ENCODE measurements at regions not wholly inside any gene's neighbourhood (a gene's known extent, or its start where the extent isn't known, plus 50 kb on each side); places are given as distances from the start of the nearest gene placed in this dataset.
A peak's percentile ranks its signal among the peaks of the same experiment; 100 is the strongest.

DNA sequence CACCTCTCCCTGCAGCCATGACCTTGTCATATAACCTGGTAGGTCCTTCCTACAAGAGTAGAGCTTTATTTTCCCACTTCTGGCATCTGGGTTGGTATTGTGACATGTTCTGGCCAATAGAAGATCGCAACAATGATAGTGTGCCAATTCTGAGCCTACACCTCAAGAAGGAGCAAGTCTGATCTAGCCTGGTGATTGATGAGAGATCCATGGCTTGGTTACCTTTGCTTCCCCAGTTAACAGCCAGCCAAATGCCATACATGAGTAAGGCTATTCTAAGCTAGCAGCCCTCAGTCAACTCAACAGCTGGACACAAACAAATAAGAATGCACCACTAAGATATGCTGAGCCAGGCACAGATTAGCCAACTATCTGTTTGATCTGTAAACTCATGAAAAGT lies 226.7 kb downstream of the LMO4 start (continued):
- TF ChIP-seq, protein P1, sequence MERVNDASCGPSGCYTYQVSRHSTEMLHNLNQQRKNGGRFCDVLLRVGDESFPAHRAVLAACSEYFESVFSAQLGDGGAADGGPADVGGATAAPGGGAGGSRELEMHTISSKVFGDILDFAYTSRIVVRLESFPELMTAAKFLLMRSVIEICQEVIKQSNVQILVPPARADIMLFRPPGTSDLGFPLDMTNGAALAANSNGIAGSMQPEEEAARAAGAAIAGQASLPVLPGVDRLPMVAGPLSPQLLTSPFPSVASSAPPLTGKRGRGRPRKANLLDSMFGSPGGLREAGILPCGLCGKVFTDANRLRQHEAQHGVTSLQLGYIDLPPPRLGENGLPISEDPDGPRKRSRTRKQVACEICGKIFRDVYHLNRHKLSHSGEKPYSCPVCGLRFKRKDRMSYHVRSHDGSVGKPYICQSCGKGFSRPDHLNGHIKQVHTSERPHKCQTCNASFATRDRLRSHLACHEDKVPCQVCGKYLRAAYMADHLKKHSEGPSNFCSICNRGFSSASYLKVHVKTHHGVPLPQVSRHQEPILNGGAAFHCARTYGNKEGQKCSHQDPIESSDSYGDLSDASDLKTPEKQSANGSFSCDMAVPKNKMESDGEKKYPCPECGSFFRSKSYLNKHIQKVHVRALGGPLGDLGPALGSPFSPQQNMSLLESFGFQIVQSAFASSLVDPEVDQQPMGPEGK (CRISPR knock-in tag; IDR thresholded peaks at IDR 0.05; ENCODE audit: borderline replicate concordance): no peak
- TF ChIP-seq ZC3H10 (CRISPR knock-in tag; IDR thresholded peaks at IDR 0.05) (no peak), SNAI2 (CRISPR knock-in tag; IDR thresholded peaks at IDR 0.05) (no peak), TOX (CRISPR knock-in tag; IDR thresholded peaks at IDR 0.05; ENCODE audit: borderline replicate concordance) (no peak)

DNA sequence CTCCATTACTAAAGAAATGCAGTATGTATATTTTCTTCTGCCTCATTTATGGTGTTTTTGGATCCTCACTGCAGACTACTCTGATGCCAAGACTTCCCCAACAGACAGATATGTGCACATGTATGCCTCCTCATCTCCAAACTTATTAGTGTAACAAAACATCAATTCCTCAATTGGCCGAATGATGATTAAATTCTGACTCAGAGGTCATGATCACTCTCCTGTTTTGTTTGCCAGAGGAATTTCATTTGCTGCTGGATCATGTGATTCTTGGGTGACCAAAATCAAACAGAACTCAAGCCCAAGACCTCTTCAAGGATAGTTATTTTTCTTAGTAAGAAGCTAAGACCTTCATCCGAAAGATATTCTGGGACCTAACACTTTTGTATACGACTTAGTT lies 227.6 kb downstream of the LMO4 start:
- ATAC-seq: no peak
- TF ChIP-seq TOX (CRISPR knock-in tag; IDR thresholded peaks at IDR 0.05; ENCODE audit: borderline replicate concordance) (no peak), ZFP30 (CRISPR knock-in tag; IDR thresholded peaks at IDR 0.05) (no peak), CSDC2 (CRISPR knock-in tag; IDR thresholded peaks at IDR 0.05) (no peak), GLIS3 (CRISPR knock-in tag; IDR thresholded peaks at IDR 0.05) (no peak), ISL1 (CRISPR knock-in tag; IDR thresholded peaks at IDR 0.05) (no peak), ZNF70 (CRISPR knock-in tag; IDR thresholded peaks at IDR 0.05) (no peak), ESRRG (CRISPR knock-in tag; IDR thresholded peaks at IDR 0.05) (no peak), RARB (CRISPR knock-in tag; IDR thresholded peaks at IDR 0.05) (no peak)
- TF ChIP-seq, protein P2, sequence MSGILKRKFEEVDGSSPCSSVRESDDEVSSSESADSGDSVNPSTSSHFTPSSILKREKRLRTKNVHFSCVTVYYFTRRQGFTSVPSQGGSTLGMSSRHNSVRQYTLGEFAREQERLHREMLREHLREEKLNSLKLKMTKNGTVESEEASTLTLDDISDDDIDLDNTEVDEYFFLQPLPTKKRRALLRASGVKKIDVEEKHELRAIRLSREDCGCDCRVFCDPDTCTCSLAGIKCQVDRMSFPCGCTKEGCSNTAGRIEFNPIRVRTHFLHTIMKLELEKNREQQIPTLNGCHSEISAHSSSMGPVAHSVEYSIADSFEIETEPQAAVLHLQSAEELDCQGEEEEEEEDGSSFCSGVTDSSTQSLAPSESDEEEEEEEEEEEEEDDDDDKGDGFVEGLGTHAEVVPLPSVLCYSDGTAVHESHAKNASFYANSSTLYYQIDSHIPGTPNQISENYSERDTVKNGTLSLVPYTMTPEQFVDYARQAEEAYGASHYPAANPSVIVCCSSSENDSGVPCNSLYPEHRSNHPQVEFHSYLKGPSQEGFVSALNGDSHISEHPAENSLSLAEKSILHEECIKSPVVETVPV (CRISPR knock-in tag; IDR thresholded peaks at IDR 0.05): no peak

DNA sequence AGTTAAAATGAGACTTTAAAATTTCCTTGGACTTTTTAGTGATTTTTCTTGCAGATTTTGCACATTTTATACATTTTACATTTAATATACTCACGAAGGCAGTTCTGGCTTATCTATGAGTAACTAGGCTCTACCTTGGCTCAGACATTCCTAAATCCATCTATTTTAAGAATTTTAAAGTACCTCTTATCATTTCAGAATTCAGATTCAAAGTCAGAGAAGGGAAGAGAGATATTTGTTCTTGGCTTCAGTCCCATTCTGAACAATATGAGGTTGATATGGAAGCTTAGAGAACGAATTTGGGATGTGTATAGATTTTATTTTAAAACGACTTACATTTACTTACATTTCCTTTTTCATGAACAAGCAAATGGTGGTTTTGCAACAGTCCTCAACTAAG lies 230.2 kb downstream of the LMO4 start:
- TF ChIP-seq ISL1 (CRISPR knock-in tag; IDR thresholded peaks at IDR 0.05) (no peak), CSDC2 (CRISPR knock-in tag; IDR thresholded peaks at IDR 0.05) (no peak), SNAI2 (CRISPR knock-in tag; IDR thresholded peaks at IDR 0.05) (no peak), RARB (CRISPR knock-in tag; IDR thresholded peaks at IDR 0.05) (no peak), BACH2 (CRISPR knock-in tag; IDR thresholded peaks at IDR 0.05; ENCODE audit: borderline replicate concordance) (no peak), ESRRG (CRISPR knock-in tag; IDR thresholded peaks at IDR 0.05) (no peak)
- TF ChIP-seq, protein P3, sequence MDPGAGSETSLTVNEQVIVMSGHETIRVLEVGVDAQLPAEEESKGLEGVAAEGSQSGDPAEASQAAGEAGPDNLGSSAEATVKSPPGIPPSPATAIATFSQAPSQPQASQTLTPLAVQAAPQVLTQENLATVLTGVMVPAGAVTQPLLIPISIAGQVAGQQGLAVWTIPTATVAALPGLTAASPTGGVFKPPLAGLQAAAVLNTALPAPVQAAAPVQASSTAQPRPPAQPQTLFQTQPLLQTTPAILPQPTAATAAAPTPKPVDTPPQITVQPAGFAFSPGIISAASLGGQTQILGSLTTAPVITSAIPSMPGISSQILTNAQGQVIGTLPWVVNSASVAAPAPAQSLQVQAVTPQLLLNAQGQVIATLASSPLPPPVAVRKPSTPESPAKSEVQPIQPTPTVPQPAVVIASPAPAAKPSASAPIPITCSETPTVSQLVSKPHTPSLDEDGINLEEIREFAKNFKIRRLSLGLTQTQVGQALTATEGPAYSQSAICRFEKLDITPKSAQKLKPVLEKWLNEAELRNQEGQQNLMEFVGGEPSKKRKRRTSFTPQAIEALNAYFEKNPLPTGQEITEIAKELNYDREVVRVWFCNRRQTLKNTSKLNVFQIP (CRISPR knock-in tag; IDR thresholded peaks at IDR 0.05; ENCODE audit: borderline replicate concordance, low read depth): no peak
- TF ChIP-seq, protein P2 (CRISPR knock-in tag; IDR thresholded peaks at IDR 0.05): no peak
- TF ChIP-seq, protein P4, sequence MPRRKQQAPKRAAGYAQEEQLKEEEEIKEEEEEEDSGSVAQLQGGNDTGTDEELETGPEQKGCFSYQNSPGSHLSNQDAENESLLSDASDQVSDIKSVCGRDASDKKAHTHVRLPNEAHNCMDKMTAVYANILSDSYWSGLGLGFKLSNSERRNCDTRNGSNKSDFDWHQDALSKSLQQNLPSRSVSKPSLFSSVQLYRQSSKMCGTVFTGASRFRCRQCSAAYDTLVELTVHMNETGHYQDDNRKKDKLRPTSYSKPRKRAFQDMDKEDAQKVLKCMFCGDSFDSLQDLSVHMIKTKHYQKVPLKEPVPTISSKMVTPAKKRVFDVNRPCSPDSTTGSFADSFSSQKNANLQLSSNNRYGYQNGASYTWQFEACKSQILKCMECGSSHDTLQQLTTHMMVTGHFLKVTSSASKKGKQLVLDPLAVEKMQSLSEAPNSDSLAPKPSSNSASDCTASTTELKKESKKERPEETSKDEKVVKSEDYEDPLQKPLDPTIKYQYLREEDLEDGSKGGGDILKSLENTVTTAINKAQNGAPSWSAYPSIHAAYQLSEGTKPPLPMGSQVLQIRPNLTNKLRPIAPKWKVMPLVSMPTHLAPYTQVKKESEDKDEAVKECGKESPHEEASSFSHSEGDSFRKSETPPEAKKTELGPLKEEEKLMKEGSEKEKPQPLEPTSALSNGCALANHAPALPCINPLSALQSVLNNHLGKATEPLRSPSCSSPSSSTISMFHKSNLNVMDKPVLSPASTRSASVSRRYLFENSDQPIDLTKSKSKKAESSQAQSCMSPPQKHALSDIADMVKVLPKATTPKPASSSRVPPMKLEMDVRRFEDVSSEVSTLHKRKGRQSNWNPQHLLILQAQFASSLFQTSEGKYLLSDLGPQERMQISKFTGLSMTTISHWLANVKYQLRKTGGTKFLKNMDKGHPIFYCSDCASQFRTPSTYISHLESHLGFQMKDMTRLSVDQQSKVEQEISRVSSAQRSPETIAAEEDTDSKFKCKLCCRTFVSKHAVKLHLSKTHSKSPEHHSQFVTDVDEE (CRISPR knock-in tag; IDR thresholded peaks at IDR 0.05): no peak
- no peak for ATAC-seq

DNA sequence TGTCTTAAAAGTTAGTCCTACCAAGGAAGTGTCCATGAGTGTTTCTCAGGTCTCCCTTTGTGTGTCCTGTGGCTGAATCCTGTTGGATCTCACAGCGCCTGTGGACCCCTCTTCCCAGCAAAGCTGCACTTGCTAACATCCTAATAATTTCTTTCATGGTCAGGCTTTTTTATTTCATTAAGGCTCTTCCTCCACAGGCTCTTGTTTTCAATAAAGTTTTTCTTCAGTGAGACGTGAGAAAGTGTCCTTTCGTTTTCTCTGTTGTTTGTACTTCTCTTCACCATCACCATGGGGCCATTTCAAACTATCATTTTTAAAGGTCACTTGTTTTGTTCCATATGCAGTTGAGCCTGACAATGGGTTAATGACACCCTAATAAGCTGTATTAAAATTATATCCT lies 231.5 kb downstream of the LMO4 start:
- ATAC-seq: no peak
- TF ChIP-seq ESRRG (CRISPR knock-in tag; IDR thresholded peaks at IDR 0.05) (no peak), TOX (CRISPR knock-in tag; IDR thresholded peaks at IDR 0.05; ENCODE audit: borderline replicate concordance) (no peak)

DNA sequence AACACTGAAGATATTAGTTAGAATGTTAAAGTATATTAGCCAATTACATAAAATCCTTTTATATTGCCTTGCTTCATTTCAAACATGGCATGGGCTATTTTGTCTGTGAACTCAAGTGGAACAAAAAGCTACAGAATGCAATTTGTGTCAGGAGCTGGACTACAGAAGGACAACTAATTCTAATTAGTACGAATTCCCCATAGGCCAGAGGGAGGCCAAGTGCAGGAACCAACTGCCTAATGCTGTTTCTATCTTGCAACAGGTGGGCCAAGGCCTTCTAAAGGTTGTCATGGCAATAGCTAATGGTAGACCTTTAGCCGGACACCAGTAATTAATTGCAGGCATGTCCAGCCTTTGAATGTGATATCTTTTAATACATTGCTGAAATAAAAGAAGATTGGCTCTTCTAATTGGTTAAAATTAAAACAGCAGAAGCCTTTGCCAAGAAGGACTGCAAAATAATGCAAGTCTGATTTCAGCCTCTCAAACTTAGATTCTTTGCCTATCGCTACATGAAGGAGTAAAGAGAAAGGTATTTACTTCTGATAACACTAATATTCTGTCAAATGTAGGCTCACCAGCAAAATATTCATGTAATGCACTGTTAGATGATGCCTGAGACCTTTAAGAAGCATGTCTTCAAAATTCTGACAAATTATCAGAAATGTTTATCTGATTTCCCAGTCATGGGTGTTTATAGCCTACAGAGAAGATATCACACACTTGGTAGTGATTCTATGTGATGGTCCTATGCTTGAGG lies 232.1 kb downstream of the LMO4 start:
- ATAC-seq: peak; percentile 75

More for the DNA sequence above, 232.1 kb downstream of the LMO4 start:
- no peak for TF ChIP-seq OSR1 (CRISPR knock-in tag; IDR thresholded peaks at IDR 0.05)
- no peak for TF ChIP-seq PPARA (CRISPR knock-in tag; IDR thresholded peaks at IDR 0.05; ENCODE audit: borderline replicate concordance)
- TF ChIP-seq ZNF70 (CRISPR knock-in tag; IDR thresholded peaks at IDR 0.05): no peak
- no peak for TF ChIP-seq TCF4 (CRISPR knock-in tag; IDR thresholded peaks at IDR 0.05; ENCODE audit: borderline replicate concordance)
- TF ChIP-seq, protein P4 (CRISPR knock-in tag; IDR thresholded peaks at IDR 0.05): no peak
- TF ChIP-seq ESRRG (CRISPR knock-in tag; IDR thresholded peaks at IDR 0.05): no peak
- no peak for TF ChIP-seq ZFP3 (CRISPR knock-in tag; IDR thresholded peaks at IDR 0.05)
- no peak for TF ChIP-seq ISL1 (CRISPR knock-in tag; IDR thresholded peaks at IDR 0.05)
- TF ChIP-seq SNAI2 (CRISPR knock-in tag; IDR thresholded peaks at IDR 0.05): no peak
- TF ChIP-seq CSDC2 (CRISPR knock-in tag; IDR thresholded peaks at IDR 0.05): no peak
